IPS-NIHi7 (cell line): ENCODE measurements at regions not wholly inside any gene's neighbourhood (a gene's known extent, or its start where the extent isn't known, plus 50 kb on each side); places are given as distances from the start of the nearest gene placed in this dataset.

Experiments used
- DNase-seq: peaks from one replicate; pipeline ENCODE4 v3.0.0; 2012; ENCODE audit warnings: mixed read lengths; ENCODE audit errors: extremely low spot score

DNA sequence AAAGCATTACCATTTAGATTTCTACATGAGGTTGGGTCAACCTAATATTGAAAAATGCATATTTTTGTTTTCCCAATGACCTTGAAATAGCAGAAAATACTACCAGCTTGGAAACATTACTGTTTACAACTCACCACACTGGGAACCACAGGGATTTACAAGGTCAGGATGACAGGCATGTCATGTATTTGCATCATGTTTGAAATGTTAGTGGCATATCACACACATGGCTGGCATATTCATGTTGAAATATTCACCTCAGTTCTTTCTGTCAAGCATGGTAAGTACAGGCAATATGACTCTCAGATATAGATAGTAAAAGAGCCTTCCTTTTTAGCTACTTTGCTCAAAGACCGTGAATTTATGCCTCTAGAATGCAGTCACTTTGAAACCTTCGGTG, 593.5 kb downstream of the NOVA1 start:
- DNase-seq: no peak

- DNase-seq: no peak
Measured at GRCh38 chr14:25993830-25994229, 604.0 kb downstream of the NOVA1 start.

DNA sequence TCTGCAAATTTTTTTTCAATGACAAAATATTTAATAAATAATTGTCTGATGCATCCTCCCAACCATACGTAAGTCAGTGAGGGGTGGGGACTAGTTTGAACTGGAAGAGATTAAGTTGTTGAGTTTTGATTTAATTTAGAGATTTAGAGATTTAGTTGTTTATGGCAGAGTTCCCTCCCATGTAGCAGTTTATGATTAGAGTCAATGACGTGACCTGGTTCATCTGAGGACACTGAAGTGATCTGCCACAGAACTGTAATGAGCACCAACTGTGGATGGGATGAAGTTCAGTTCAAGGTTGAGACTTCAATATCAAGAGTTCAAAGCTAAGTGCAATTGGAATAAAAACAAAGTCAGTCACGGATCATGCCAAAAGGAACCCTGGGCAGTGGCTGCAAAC, 609.3 kb downstream of the NOVA1 start:
- DNase-seq: no peak

DNA sequence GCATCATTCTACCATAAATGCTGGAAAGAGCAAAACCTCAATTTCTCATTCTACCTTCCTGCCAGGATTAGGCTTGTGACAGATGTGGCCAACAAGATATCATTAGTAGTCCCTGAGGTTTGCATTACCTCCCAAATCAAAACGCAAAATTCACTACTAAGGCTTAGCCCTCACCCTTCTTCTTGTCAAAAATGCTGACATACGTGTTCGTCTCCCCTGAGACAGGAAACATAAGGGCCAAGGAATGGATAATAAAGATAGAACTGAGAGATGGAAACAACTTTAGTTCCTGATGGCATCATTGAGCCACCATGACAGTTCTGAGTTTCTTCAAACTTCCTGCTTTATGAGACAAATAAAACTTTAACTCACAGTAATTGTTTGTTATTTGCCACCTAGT, 642.1 kb downstream of the NOVA1 start:
- DNase-seq: no peak

DNA sequence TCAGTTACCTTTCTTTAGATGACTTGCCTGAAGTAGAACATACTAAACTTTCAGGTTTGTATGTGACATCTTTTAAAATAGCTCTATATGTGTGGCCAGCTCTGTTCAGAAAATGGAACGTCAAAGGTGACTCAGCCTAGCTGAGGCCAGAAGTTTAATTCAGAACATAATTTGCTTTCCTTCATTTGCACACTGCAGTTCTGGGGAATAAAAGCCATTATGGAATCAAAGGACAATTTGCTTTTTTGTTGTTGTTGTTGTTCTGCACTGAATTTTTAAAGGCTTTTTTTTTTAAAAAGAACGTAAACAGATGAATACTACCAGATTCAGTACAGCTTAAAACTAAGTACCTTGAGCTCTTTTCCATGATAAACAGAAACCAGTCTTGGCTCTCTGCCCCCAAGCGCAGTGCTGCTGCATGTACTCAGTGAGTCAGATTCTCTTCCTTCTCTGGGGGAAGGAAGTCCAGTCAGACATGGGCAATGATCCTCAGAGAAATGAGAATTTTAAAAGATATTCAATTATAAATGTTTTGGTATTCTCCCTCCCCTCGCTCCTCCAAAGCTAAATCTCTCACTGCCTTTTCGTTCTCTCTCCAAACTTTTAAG, 644.2 kb downstream of the NOVA1 start:
- no peak for DNase-seq

DNA sequence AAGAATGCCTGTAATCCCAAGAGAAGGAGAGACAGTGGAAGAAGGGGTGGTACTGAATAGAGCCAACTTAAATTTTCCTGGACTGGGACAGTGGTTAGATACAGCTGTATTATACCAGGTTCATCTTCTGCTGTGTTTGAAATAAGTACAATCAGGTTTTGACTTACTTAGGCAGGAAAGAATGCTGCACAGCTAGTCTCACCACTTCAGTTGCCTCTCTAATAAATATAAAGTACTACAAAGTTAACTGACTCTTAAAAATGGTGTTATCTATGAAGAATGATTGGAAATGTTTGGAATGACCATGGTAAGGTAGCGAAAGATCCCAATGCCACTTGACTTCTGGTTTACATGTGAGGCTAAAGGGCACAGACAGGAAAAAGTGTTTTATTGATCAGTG, 652.1 kb downstream of the NOVA1 start:
- no peak for DNase-seq

DNA sequence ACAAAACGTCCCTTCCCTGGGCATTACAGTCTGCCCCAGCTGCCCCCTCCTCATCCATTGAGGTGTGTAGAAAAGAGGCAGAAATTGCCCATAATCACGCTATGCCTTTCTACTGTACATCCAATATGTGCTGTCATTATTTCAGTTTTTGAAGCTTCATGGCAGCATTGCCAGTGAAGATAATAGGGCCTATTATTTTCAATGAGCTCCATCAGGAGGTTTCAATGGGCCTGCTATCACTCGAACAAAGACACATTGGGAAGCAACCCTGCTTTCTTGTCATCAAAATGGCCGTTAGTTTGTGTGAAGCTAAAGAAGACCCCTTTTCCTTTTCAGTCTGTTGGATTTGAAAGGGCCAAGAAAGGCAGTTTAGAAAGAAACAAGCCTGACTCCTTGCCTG, 653.8 kb downstream of the NOVA1 start:
- no peak for DNase-seq

- peak; percentile 16 for DNase-seq
Measured at GRCh38 chr14:25943329-25943728, 654.5 kb downstream of the NOVA1 start.

- DNase-seq: no peak
Measured at GRCh38 chr14:25942090-25942489, 655.7 kb downstream of the NOVA1 start.

DNA sequence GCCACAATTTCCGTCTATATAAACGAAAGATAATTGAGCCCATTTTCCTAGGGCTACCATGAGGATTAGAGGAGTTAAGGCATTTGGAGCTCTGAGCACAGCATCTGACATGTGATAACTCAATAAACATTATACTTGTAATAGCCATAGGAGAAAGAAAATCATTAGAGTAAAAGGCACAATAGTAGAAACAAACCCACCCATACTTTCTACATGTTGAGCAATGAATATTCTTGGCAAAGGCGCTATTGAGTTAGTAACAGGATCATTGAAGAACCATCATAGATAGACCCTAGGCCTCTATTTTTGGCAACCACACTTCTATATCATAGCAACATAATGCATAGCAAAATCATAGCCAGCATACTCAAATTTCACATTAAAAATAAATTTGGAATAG, 664.1 kb downstream of the NOVA1 start:
- no peak for DNase-seq

GRCh38 chr14:25929881-25930615, 667.8 kb downstream of the NOVA1 start:
- DNase-seq: no peak

- no peak for DNase-seq
Measured at GRCh38 chr14:25911831-25912230, 686.0 kb downstream of the NOVA1 start.

- DNase-seq: no peak
Measured at GRCh38 chr14:25909045-25909747, 688.6 kb downstream of the NOVA1 start.

GRCh38 chr14:25908277-25909044, 689.4 kb downstream of the NOVA1 start:
- no peak for DNase-seq

DNA sequence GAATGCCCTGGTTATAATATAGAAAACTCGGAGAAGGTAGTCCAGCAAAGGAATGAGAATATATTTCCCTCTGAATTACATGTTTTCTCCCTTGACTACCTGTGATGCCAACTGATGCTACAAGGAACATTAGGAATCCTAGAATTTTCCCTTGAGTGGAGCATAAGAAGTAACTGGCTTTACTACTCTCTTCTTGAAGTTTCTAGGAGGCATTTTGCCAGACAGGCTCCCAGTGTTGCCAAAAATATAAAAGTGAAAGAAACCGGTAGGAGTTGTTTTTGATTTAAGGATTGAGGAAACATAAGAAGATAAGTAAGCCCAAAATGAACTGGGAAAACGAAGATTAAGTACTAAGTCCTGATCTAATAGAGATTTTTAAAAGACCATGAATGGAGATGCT, 693.4 kb downstream of the NOVA1 start:
- no peak for DNase-seq

GRCh38 chr14:25899197-25899596, 698.6 kb downstream of the NOVA1 start:
- no peak for DNase-seq

DNA sequence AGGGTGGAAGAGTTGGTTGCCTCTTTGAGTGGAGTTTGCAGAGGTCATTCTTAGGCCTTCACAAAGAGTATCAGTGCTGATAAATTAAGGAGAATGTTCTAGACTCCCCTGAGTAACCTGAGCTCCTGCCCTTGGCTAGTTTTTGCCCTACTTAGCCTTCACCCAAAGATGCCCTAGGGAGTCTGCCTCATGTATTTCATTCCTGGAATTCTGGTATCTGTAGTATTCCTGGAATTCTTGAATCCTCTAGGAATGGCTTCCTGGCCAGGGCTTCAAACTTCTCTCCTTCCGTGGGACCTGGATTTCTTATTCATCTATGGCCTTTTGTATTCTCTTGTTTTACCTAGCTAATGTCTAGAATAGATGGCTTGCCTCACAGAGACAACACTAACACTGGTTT, 701.1 kb downstream of the NOVA1 start:
- peak; percentile 9 for DNase-seq

- DNase-seq: no peak
Measured at GRCh38 chr14:25895740-25896139, 702.1 kb downstream of the NOVA1 start.

DNA sequence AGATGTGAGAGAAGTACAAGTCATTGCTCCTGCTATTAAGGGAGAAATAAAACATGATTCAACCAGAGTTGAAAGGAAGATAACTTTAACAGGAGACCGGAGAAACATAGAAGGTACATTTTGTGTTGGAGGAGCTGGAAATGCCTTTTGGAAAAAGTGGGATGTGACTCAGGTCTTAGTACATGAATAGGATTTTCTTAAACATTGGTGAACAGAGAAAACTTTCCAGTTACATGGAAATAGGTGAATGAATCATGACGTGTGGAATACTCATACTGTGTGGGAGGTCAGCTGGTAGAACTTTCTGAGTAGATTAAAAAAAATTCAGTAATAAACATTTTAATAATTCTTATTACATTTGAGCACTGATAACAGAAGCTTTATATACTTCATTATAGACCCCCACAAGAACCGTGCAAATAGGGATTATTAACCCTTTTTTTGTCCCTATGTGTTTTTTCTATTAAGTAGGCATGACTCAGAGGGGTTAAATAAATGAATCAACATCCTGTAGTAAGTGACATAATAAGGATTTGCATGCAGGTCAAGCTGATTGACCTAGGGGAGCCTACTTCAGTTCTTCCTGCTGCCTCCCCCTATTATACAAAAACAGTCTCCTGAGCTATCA, 710.5 kb downstream of the NOVA1 start:
- DNase-seq: no peak

- no peak for DNase-seq
Measured at GRCh38 chr14:25884657-25885056, 713.2 kb downstream of the NOVA1 start.

- no peak for DNase-seq
Measured at GRCh38 chr14:25882899-25883298, 714.9 kb downstream of the NOVA1 start.

- no peak for DNase-seq
Measured at GRCh38 chr14:25875475-25875874, 722.4 kb downstream of the NOVA1 start.
